ENCODE measurements at regions not wholly inside any gene's neighbourhood (a gene's known extent, or its start where the extent isn't known, plus 50 kb on each side); places are given as distances from the start of the nearest gene placed in this dataset.

GRCh38 chr5:18050345-18050744 is 416.1 kb downstream of the TAF11L14 start:
- DNase-seq, result no peak

GRCh38 chr5:18050776-18051175 is 416.5 kb downstream of the TAF11L14 start:
- DNase-seq, result no peak

- DNase-seq, result no peak
Measured at GRCh38 chr5:18051953-18052352, 417.7 kb downstream of the TAF11L14 start.

- no peak for DNase-seq
Measured at GRCh38 chr5:18052569-18052968, 418.3 kb downstream of the TAF11L14 start.

- DNase-seq, result no peak
Measured at GRCh38 chr5:18057725-18058124, 423.5 kb downstream of the TAF11L14 start.

GRCh38 chr5:18067615-18068014 is 433.4 kb downstream of the TAF11L14 start:
- no peak for DNase-seq

- DNase-seq, result peak; percentile 74
Measured at GRCh38 chr5:18068826-18069225, 434.6 kb downstream of the TAF11L14 start.

GRCh38 chr5:18069790-18070189 is 435.5 kb downstream of the TAF11L14 start:
- DNase-seq, result no peak

- no peak for DNase-seq
Measured at GRCh38 chr5:18072600-18072999, 438.3 kb downstream of the TAF11L14 start.

GRCh38 chr5:18074961-18075360 is 440.7 kb downstream of the TAF11L14 start:
- no peak for DNase-seq

GRCh38 chr5:18078157-18078556 is 443.9 kb downstream of the TAF11L14 start:
- peak; percentile 76 for DNase-seq

GRCh38 chr5:18079831-18080230 is 445.6 kb downstream of the TAF11L14 start:
- DNase-seq, result no peak

GRCh38 chr5:18088020-18088579 is 453.8 kb downstream of the TAF11L14 start:
- no peak for DNase-seq

GRCh38 chr5:18090177-18090576 is 455.9 kb downstream of the TAF11L14 start:
- no peak for DNase-seq

- no peak for DNase-seq
Measured at GRCh38 chr5:18091142-18091541, 456.9 kb downstream of the TAF11L14 start.

- DNase-seq, result no peak
Measured at GRCh38 chr5:18091758-18092157, 457.5 kb downstream of the TAF11L14 start.

- no peak for DNase-seq
Measured at GRCh38 chr5:18095061-18095460, 460.8 kb downstream of the TAF11L14 start.

- no peak for DNase-seq
Measured at GRCh38 chr5:18097817-18098216, 463.6 kb downstream of the TAF11L14 start.

GRCh38 chr5:18098691-18099090 is 464.4 kb downstream of the TAF11L14 start:
- DNase-seq, result peak; percentile 35

- no peak for DNase-seq
Measured at GRCh38 chr5:18099261-18099660, 465.0 kb downstream of the TAF11L14 start.

- DNase-seq, result no peak
Measured at GRCh38 chr5:18101532-18101931, 467.3 kb downstream of the TAF11L14 start.

- no peak for DNase-seq
Measured at GRCh38 chr5:18102733-18103132, 468.5 kb downstream of the TAF11L14 start.

- DNase-seq, result no peak
Measured at GRCh38 chr5:18105449-18105848, 471.2 kb downstream of the TAF11L14 start.

GRCh38 chr5:18111906-18112465 is 477.7 kb downstream of the TAF11L14 start:
- no peak for DNase-seq

GRCh38 chr5:18113721-18114120 is 479.5 kb downstream of the TAF11L14 start:
- peak; percentile 41 for DNase-seq

Data from tongue (tissue), 1 donor.